Naive thymus-derived CD4-positive, alpha-beta T cell (primary cell): ENCODE measurements at regions not wholly inside any gene's neighbourhood (a gene's known extent, or its start where the extent isn't known, plus 50 kb on each side); places are given as distances from the start of the nearest gene placed in this dataset.

Experiments used
- ATAC-seq: fragments of 150-1000 bp; cut with Tn5 transposase; 2 replicates; pipeline ENCODE4 v1.10.0; 2021; ENCODE audit warnings: mild to moderate bottlenecking, moderate library complexity
- CTCF ChIA-PET: fragments of 350-600 bp; sonication (Branson Sonifier 250); formaldehyde crosslinking; loops from one replicate; lab custom pipeline; 2021; ENCODE audit warnings: antibody characterized with exemption; lab: Charles Lee
- POLR2A ChIA-PET: fragments of 350-600 bp; sonication (Branson Sonifier 250); formaldehyde crosslinking; loops from one replicate; lab custom pipeline; 2021; ENCODE audit warnings: antibody characterized with exemption, inconsistent platforms; lab: Charles Lee
- DNase-seq, 9 donors: peaks; one replicate each; pipeline versions ENCODE4 v3.0.0 to v3.0.0-alpha.2; 2020 to 2022; ENCODE audit warnings: mixed read lengths in 1 of 9
- H3K27ac ChIP-seq: one replicate; pipeline ENCODE4 v1.7.0; 2013; ENCODE audit warnings: mild to moderate bottlenecking, low read depth, low read length, moderate library complexity
- H3K27me3 ChIP-seq, 2 donors: one replicate each; pipeline ENCODE4 v1.7.0; 2013; ENCODE audit warnings: low read length in 2 of 2, mild to moderate bottlenecking in 2 of 2, moderate library complexity in 2 of 2; ENCODE audit not compliant: control insufficient read depth in 2 of 2, insufficient read depth in 2 of 2
- H3K36me3 ChIP-seq, 3 experiments: 1 replicate in 2 of 3; 2 replicates in 1 of 3; pipeline ENCODE4 v1.7.0; 2013; ENCODE audit warnings: low read length in 3 of 3, mild to moderate bottlenecking in 3 of 3, moderate library complexity in 1 of 3; ENCODE audit not compliant: insufficient read depth in 3 of 3, control insufficient read depth in 2 of 3
- H3K4me1 ChIP-seq, 2 donors: one replicate each; pipeline ENCODE4 v1.7.0; 2013; ENCODE audit warnings: low read length in 2 of 2, mild to moderate bottlenecking in 2 of 2, moderate library complexity in 1 of 2; ENCODE audit not compliant: control insufficient read depth in 2 of 2, insufficient read depth in 2 of 2
- H3K4me3 ChIP-seq: 2 replicates; pipeline ENCODE4 v1.7.0; 2013; ENCODE audit warnings: mild to moderate bottlenecking, low read length
- H3K9me3 ChIP-seq, 3 experiments: 1 replicate in 2 of 3; 2 replicates in 1 of 3; pipeline ENCODE4 v1.7.0; 2013; ENCODE audit warnings: low read length in 3 of 3; ENCODE audit not compliant: control insufficient read depth in 2 of 3
- H3K27ac Mint-ChIP-seq, 9 donors: one replicate each; pipeline ENCODE4 v1.8.0; 2020 to 2022; ENCODE audit warnings: mixed read lengths in 9 of 9, mild to moderate bottlenecking in 8 of 9, moderate library complexity in 5 of 9, inconsistent platforms in 2 of 9
- H3K27me3 Mint-ChIP-seq, 5 donors: one replicate each; pipeline ENCODE4 v1.8.0; 2021 to 2022; ENCODE audit warnings: mixed read lengths in 5 of 5, mild to moderate bottlenecking in 1 of 5
- H3K36me3 Mint-ChIP-seq, 5 donors: one replicate each; pipeline ENCODE4 v1.8.0; 2020 to 2022; ENCODE audit warnings: mixed read lengths in 5 of 5, mild to moderate bottlenecking in 3 of 5, inconsistent platforms in 1 of 5
- H3K4me1 Mint-ChIP-seq, 7 donors: one replicate each; pipeline ENCODE4 v1.8.0; 2020 to 2022; ENCODE audit warnings: mixed read lengths in 7 of 7, mild to moderate bottlenecking in 3 of 7, inconsistent platforms in 1 of 7
- H3K4me3 Mint-ChIP-seq, 10 donors: one replicate each; pipeline ENCODE4 v1.8.0; 2020 to 2022; ENCODE audit warnings: mild to moderate bottlenecking in 10 of 10, mixed read lengths in 10 of 10, moderate library complexity in 6 of 10, inconsistent platforms in 2 of 10
- H3K9me3 Mint-ChIP-seq, 11 donors: one replicate each; pipeline ENCODE4 v1.8.0; 2020 to 2022; ENCODE audit warnings: mixed read lengths in 11 of 11, mild to moderate bottlenecking in 4 of 11, inconsistent platforms in 1 of 11, moderate library complexity in 1 of 11
- intact Hi-C, 2 donors: fragments of 100-400 bp; cut with micrococcal nuclease; formaldehyde crosslinking; loops; one replicate each; pipeline ENCODE4 v1.15.1; 2023

- Mint-ChIP-seq H3K27ac (no peak overlapping the region), H3K9me3 (peaks cover 0 to 4% (median 2%) of the 10 kb centered on the region in 11 donors), H3K27me3 (peaks cover 5 to 12% (median 7%) of the 10 kb centered on the region in 5 donors), H3K4me1 (peaks cover 0 to 4% (median 0%) of the 10 kb centered on the region in 7 donors), H3K36me3 (no peaks in the 10 kb centered on the region), H3K4me3 (no peak overlapping the region)
- no peak for DNase-seq
- ChIA-PET POLR2A (interaction anchor here (0.6 kb wide), 1 partner anchor 171 kb away, joined by 3 read pairs; no protein-coding TSS in a partner anchor), CTCF (no interaction called here)
- no peaks in the 10 kb centered on the region for H3K27me3 ChIP-seq
- H3K4me1 ChIP-seq: no peaks in the 10 kb centered on the region
- intact Hi-C loops: no loop called here
- H3K9me3 ChIP-seq: no peaks in the 10 kb centered on the region
- no peak overlapping the region for H3K27ac ChIP-seq
- no peak overlapping the region for H3K4me3 ChIP-seq
- no peak for ATAC-seq
- no peaks in the 10 kb centered on the region for H3K36me3 ChIP-seq
Measured at GRCh38 chr1:199877526-199878384, 149.8 kb upstream of the NR5A2 start.

GRCh38 chr1:199878823-199879222 lies 148.7 kb upstream of the NR5A2 start:
- Histone ChIP-seq H3K4me3 (no peak overlapping the region), H3K4me1 (no peaks in the 10 kb centered on the region), H3K36me3 (no peaks in the 10 kb centered on the region), H3K9me3 (no peaks in the 10 kb centered on the region), H3K27ac (no peak overlapping the region), H3K27me3 (no peaks in the 10 kb centered on the region)
- H3K9me3 Mint-ChIP-seq: peaks cover 0 to 4% (median 2%) of the 10 kb centered on the region in 11 donors
- peaks cover 0 to 8% (median 7%) of the 10 kb centered on the region in 5 donors for H3K27me3 Mint-ChIP-seq
- intact Hi-C loops: no loop called here
- H3K4me3 Mint-ChIP-seq: no peak overlapping the region
- CTCF ChIA-PET: no interaction called here
- POLR2A ChIA-PET: interaction anchor here (0.6 kb wide), 1 partner anchor 170 kb away, joined by 3 read pairs; no protein-coding TSS in a partner anchor
- no peak overlapping the region for H3K27ac Mint-ChIP-seq
- peaks cover 0 to 4% (median 0%) of the 10 kb centered on the region in 7 donors for H3K4me1 Mint-ChIP-seq
- peak; percentile 61 for ATAC-seq
- no peaks in the 10 kb centered on the region for H3K36me3 Mint-ChIP-seq
- DNase-seq: no peak

GRCh38 chr1:199898654-199899053 lies 128.9 kb upstream of the NR5A2 start:
- H3K27me3 Mint-ChIP-seq: peaks cover 2 to 25% (median 10%) of the 10 kb centered on the region in 5 donors
- intact Hi-C loops: no loop called here
- no peaks in the 10 kb centered on the region for H3K4me1 Mint-ChIP-seq
- H3K36me3 Mint-ChIP-seq: no peaks in the 10 kb centered on the region
- no peak overlapping the region for H3K27ac Mint-ChIP-seq
- no peak overlapping the region for H3K4me3 Mint-ChIP-seq
- Histone ChIP-seq H3K36me3 (no peaks in the 10 kb centered on the region), H3K27me3 (no peaks in the 10 kb centered on the region), H3K27ac (no peak overlapping the region), H3K9me3 (no peaks in the 10 kb centered on the region), H3K4me3 (no peak overlapping the region), H3K4me1 (no peaks in the 10 kb centered on the region)
- POLR2A ChIA-PET: no interaction called here
- DNase-seq (no peak), ATAC-seq (no peak)
- peaks cover 0 to 7% (median 2%) of the 10 kb centered on the region in 11 donors for H3K9me3 Mint-ChIP-seq
- CTCF ChIA-PET: no interaction called here

GRCh38 chr1:199901341-199901740 lies 126.2 kb upstream of the NR5A2 start:
- Histone ChIP-seq H3K4me1 (no peaks in the 10 kb centered on the region), H3K27ac (no peak overlapping the region), H3K9me3 (no peaks in the 10 kb centered on the region), H3K36me3 (no peaks in the 10 kb centered on the region), H3K27me3 (no peaks in the 10 kb centered on the region), H3K4me3 (no peak overlapping the region)
- DNase-seq: no peak
- H3K27ac Mint-ChIP-seq: no peak overlapping the region
- H3K4me1 Mint-ChIP-seq: no peaks in the 10 kb centered on the region
- H3K27me3 Mint-ChIP-seq: peaks cover 2 to 25% (median 7%) of the 10 kb centered on the region in 5 donors
- H3K9me3 Mint-ChIP-seq: peaks cover 0 to 13% (median 2%) of the 10 kb centered on the region in 11 donors
- ChIA-PET CTCF (no interaction called here), POLR2A (no interaction called here)
- ATAC-seq: no peak
- intact Hi-C loops: no loop called here
- no peaks in the 10 kb centered on the region for H3K36me3 Mint-ChIP-seq
- H3K4me3 Mint-ChIP-seq: no peak overlapping the region

- no peaks in the 10 kb centered on the region for H3K9me3 ChIP-seq
- H3K4me1 Mint-ChIP-seq: no peaks in the 10 kb centered on the region
- H3K4me3 Mint-ChIP-seq: no peak overlapping the region
- ATAC-seq (no peak), DNase-seq (no peak)
- H3K27ac Mint-ChIP-seq: no peak overlapping the region
- ChIA-PET CTCF (interaction anchor here (0.7 kb wide), 1 partner anchor 792 kb away, joined by 4 read pairs; no protein-coding TSS in a partner anchor), POLR2A (no interaction called here)
- H3K27ac ChIP-seq: no peak overlapping the region
- H3K4me1 ChIP-seq: no peaks in the 10 kb centered on the region
- peaks cover 0 to 8% (median 7%) of the 10 kb centered on the region in 5 donors for H3K27me3 Mint-ChIP-seq
- no peaks in the 10 kb centered on the region for H3K36me3 ChIP-seq
- intact Hi-C loops: no loop called here
- no peak overlapping the region for H3K4me3 ChIP-seq
- no peaks in the 10 kb centered on the region for H3K36me3 Mint-ChIP-seq
- no peaks in the 10 kb centered on the region for H3K27me3 ChIP-seq
- peaks cover 0 to 11% (median 2%) of the 10 kb centered on the region in 11 donors for H3K9me3 Mint-ChIP-seq
Measured at GRCh38 chr1:199907361-199907760, 120.1 kb upstream of the NR5A2 start.

- intact Hi-C loops: no loop called here
- ChIA-PET POLR2A (no interaction called here), CTCF (no interaction called here)
- H3K9me3 ChIP-seq: no peaks in the 10 kb centered on the region
- no peaks in the 10 kb centered on the region for H3K4me1 Mint-ChIP-seq
- no peak overlapping the region for H3K4me3 Mint-ChIP-seq
- H3K4me1 ChIP-seq: no peaks in the 10 kb centered on the region
- peaks cover 2 to 16% (median 7%) of the 10 kb centered on the region in 5 donors for H3K27me3 Mint-ChIP-seq
- no peaks in the 10 kb centered on the region for H3K36me3 ChIP-seq
- DNase-seq (no peak), ATAC-seq (no peak)
- H3K36me3 Mint-ChIP-seq: no peaks in the 10 kb centered on the region
- H3K4me3 ChIP-seq: no peak overlapping the region
- peaks cover 0 to 7% (median 2%) of the 10 kb centered on the region in 11 donors for H3K9me3 Mint-ChIP-seq
- no peak overlapping the region for H3K27ac ChIP-seq
- no peak overlapping the region for H3K27ac Mint-ChIP-seq
- H3K27me3 ChIP-seq: no peaks in the 10 kb centered on the region
Measured at GRCh38 chr1:199909137-199909536, 118.4 kb upstream of the NR5A2 start.
